Neuronal stem cell (in vitro differentiated cells): ENCODE measurements at regions not wholly inside any gene's neighbourhood (a gene's known extent, or its start where the extent isn't known, plus 50 kb on each side); places are given as distances from the start of the nearest gene placed in this dataset.
"Not testable (repeated sequence)": the region's sequence is repeated elsewhere in the genome, so short reads cannot be mapped to it uniquely, and the experiment has no call there.

Source experiments
- DNase-seq: peaks from one replicate; pipeline ENCODE4 v3.0.0-alpha.2; 2013; ENCODE audit warnings: low spot score
- H2AFZ ChIP-seq: one replicate; pipeline ENCODE4 v1.6.1; 2013; ENCODE audit warnings: mild to moderate bottlenecking, low read length, inconsistent platforms
- H2AK5ac ChIP-seq: 2 replicates; pipeline ENCODE4 v1.6.1; 2013; ENCODE audit warnings: low read depth, mild to moderate bottlenecking, inconsistent platforms, low read length, moderate library complexity, mixed read lengths
- H2BK120ac ChIP-seq: 2 replicates; pipeline ENCODE4 v1.6.1; 2013; ENCODE audit warnings: low read depth, mild to moderate bottlenecking, inconsistent platforms, low read length, moderate library complexity, mixed read lengths
- H2BK12ac ChIP-seq: one replicate; pipeline ENCODE4 v1.6.1; 2013; ENCODE audit warnings: low read length, inconsistent platforms
- H2BK15ac ChIP-seq: 2 replicates; pipeline ENCODE4 v1.6.1; 2013; ENCODE audit warnings: mild to moderate bottlenecking, low read length, inconsistent platforms, mixed read lengths
- H2BK5ac ChIP-seq: one replicate; pipeline ENCODE4 v1.6.1; 2013; ENCODE audit warnings: inconsistent platforms, mild to moderate bottlenecking, low read length, moderate library complexity
- H3K14ac ChIP-seq: one replicate; pipeline ENCODE4 v1.6.1; 2013; ENCODE audit warnings: low read length, inconsistent platforms
- H3K18ac ChIP-seq: 2 replicates; pipeline ENCODE4 v1.6.1; 2013; ENCODE audit warnings: low read length, inconsistent platforms
- H3K23ac ChIP-seq: 2 replicates; pipeline ENCODE4 v1.6.1; 2013; ENCODE audit warnings: low read depth, mild to moderate bottlenecking, mixed read lengths, low read length, inconsistent platforms; ENCODE audit not compliant: poor library complexity
- H3K27ac ChIP-seq: replicated peaks from 3 replicates; pipeline ENCODE4 v1.5.1; 2013; ENCODE audit warnings: low read length, inconsistent platforms
- H3K27me3 ChIP-seq, 3 experiments: 2 replicates each; pipeline ENCODE4 v1.6.1; 2013; ENCODE audit warnings: low read length in 3 of 3, mild to moderate bottlenecking in 2 of 3, inconsistent platforms in 1 of 3, low read depth in 1 of 3, mixed read lengths in 1 of 3, moderate library complexity in 1 of 3; ENCODE audit not compliant: control insufficient read depth in 3 of 3, insufficient read depth in 3 of 3
- H3K36me3 ChIP-seq, 2 donors: replicated peaks in 1 of 2; 2 replicates each; pipeline ENCODE4 v1.6.1; 2013; ENCODE audit warnings: low read length in 2 of 2; ENCODE audit not compliant: control insufficient read depth in 2 of 2, insufficient read depth in 2 of 2
- H3K4ac ChIP-seq: 2 replicates; pipeline ENCODE4 v1.6.1; 2013; ENCODE audit warnings: inconsistent platforms, mild to moderate bottlenecking, low read length, moderate library complexity
- H3K4me1 ChIP-seq, 2 donors: 1 replicate in 1 of 2; 2 replicates in 1 of 2; pipeline ENCODE4 v1.6.1; 2013; ENCODE audit warnings: low read length in 2 of 2, low read depth in 1 of 2; ENCODE audit not compliant: control insufficient read depth in 2 of 2, insufficient read depth in 1 of 2
- H3K4me2 ChIP-seq: one replicate; pipeline ENCODE4 v1.6.1; 2013; ENCODE audit warnings: mild to moderate bottlenecking, low read length, inconsistent platforms; ENCODE audit not compliant: insufficient read depth, poor library complexity, severe bottlenecking
- H3K4me3 ChIP-seq, 2 donors: 2 replicates each; pipeline ENCODE4 v1.5.1; 2013; ENCODE audit warnings: low read length in 2 of 2, mild to moderate bottlenecking in 2 of 2, inconsistent platforms in 1 of 2, moderate library complexity in 1 of 2
- H3K79me1 ChIP-seq: one replicate; pipeline ENCODE4 v1.6.1; 2013; ENCODE audit warnings: low read depth, mild to moderate bottlenecking, inconsistent platforms, low read length, moderate library complexity
- H3K9ac ChIP-seq: one replicate; pipeline ENCODE4 v1.6.1; 2013; ENCODE audit warnings: mild to moderate bottlenecking, low read depth, low read length, inconsistent platforms; ENCODE audit not compliant: poor library complexity
- H3K9me3 ChIP-seq, 2 donors: replicated peaks in 1 of 2; 2 replicates each; pipeline versions ENCODE3 to v1.6.1; 2013; ENCODE audit warnings: low read length in 2 of 2, mild to moderate bottlenecking in 2 of 2, inconsistent platforms in 1 of 2, low read depth in 1 of 2, mixed read lengths in 1 of 2, moderate library complexity in 1 of 2; ENCODE audit not compliant: control insufficient read depth in 2 of 2, insufficient read depth in 1 of 2
- H4K8ac ChIP-seq: one replicate; pipeline ENCODE4 v1.6.1; 2013; ENCODE audit warnings: low read depth, mild to moderate bottlenecking, inconsistent platforms, low read length, moderate library complexity
- H4K91ac ChIP-seq: one replicate; pipeline ENCODE4 v1.6.1; 2013; ENCODE audit warnings: low read length, low read depth, mild to moderate bottlenecking, inconsistent platforms; ENCODE audit not compliant: poor library complexity
- WGBS, 2 donors: extraction: QIAGEN DNeasy Blood & Tissue Kit; methylation state at CpG; one replicate each; pipeline ENCODE4 v1.1.7; 2013; ENCODE audit warnings: missing lambda C conversion rate in 2 of 2, mixed read lengths in 1 of 2; ENCODE audit not compliant: insufficient read length in 2 of 2, insufficient replicate concordance in 1 of 2; ENCODE audit errors: extremely low coverage in 2 of 2; 5-methylcytosine and 5-hydroxymethylcytosine counted together

- H3K18ac ChIP-seq, H3K9ac ChIP-seq, H3K36me3 ChIP-seq, H2BK5ac ChIP-seq, H2AFZ ChIP-seq, H3K4me2 ChIP-seq, H3K27ac ChIP-seq, H3K23ac ChIP-seq, H3K4me3 ChIP-seq, H3K27me3 ChIP-seq, H4K91ac ChIP-seq, H3K14ac ChIP-seq, H2BK12ac ChIP-seq, DNase-seq, H3K79me1 ChIP-seq, H3K4ac ChIP-seq, H2AK5ac ChIP-seq, H2BK120ac ChIP-seq, H4K8ac ChIP-seq, H2BK15ac ChIP-seq: not testable (repeated sequence)
- Histone ChIP-seq H3K9me3 (peaks cover 0 to 24% of the 10 kb centered on the region in 2 donors), H3K4me1 (peaks cover 19 to 25% of the 10 kb centered on the region in 2 donors)
- WGBS, 2 donors = no CpG with 5 or more reads among the region's 2 CpGs
Measured at GRCh38 chr1:38479662-38480061, 379.9 kb downstream of the RRAGC start.

DNA sequence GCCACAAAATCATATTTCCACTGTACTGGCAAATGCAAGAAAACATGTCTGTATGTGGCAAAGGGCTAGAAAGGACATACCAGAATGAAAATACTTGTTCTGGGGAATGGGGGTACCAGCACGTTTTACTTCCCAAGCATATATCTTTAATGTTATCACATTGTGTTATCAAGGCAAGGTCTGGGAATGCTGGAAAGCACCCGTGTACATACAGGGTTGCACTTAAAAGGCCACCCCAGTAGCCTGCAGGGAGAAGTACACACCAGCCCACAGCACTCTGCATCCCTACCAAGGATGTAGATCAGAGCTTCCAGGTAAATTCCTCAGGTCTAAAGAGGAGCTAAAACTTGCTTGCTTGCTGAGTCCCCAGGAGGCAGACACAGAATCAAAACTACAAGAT, 381.8 kb downstream of the RRAGC start:
- peaks cover 14 to 26% of the 10 kb centered on the region in 2 donors for H3K4me1 ChIP-seq
- no peak overlapping the region for H2AFZ ChIP-seq
- H3K27me3 ChIP-seq = no peaks in the 10 kb centered on the region
- no peak overlapping the region for H4K91ac ChIP-seq
- H3K36me3 ChIP-seq = no peaks in the 10 kb centered on the region
- no peak overlapping the region for H2BK120ac ChIP-seq
- no peak overlapping the region for H2BK5ac ChIP-seq
- H3K9ac ChIP-seq = no peak overlapping the region
- H2AK5ac ChIP-seq = no peak overlapping the region
- H3K4ac ChIP-seq = no peak overlapping the region
- H3K4me2 ChIP-seq = no peak overlapping the region
- no peak overlapping the region for H3K4me3 ChIP-seq
- no peaks in the 10 kb centered on the region for H3K79me1 ChIP-seq
- WGBS, 2 donors = no CpG with 5 or more reads among the region's 2 CpGs
- H2BK15ac ChIP-seq = no peak overlapping the region
- H3K18ac ChIP-seq = no peak overlapping the region
- no peak for DNase-seq
- H3K23ac ChIP-seq = no peak overlapping the region
- H4K8ac ChIP-seq = no peak overlapping the region
- peaks cover 0 to 24% of the 10 kb centered on the region in 2 donors for H3K9me3 ChIP-seq
- no peak overlapping the region for H3K14ac ChIP-seq
- no peak overlapping the region for H3K27ac ChIP-seq
- no peak overlapping the region for H2BK12ac ChIP-seq

DNA sequence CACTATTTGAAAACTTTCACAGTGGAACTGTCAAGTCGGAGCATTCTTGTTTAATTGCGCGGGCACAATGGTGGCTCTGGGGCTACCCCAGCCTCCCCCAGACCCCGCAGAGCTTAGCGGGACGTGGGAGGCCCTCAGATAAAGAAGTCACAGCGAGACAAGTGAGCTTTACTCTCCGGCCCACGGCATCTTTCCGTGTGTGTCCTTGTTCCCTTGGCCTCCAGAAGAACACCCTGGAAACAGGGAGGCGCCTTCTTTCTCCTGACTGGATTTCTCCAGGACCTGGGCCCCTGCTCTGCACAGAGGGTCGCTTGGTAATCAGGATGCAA, 382.8 kb downstream of the RRAGC start:
- H3K27me3 ChIP-seq = no peaks in the 10 kb centered on the region
- H2BK120ac ChIP-seq = no peak overlapping the region
- no peak overlapping the region for H3K4ac ChIP-seq
- H2AK5ac ChIP-seq = no peak overlapping the region
- H3K4me1 ChIP-seq = peaks cover 14 to 26% of the 10 kb centered on the region in 2 donors
- H3K18ac ChIP-seq = peak overlapping the region; percentile 32
- no peak overlapping the region for H2BK5ac ChIP-seq
- no peak overlapping the region for H4K91ac ChIP-seq
- DNase-seq = no peak
- no CpG with 5 or more reads among the region's 12 CpGs for WGBS, 2 donors
- H2BK12ac ChIP-seq = no peak overlapping the region
- no peak overlapping the region for H3K9ac ChIP-seq
- peaks cover 0 to 24% of the 10 kb centered on the region in 2 donors for H3K9me3 ChIP-seq
- H3K4me2 ChIP-seq = peak overlapping the region; percentile 50
- H3K23ac ChIP-seq = no peak overlapping the region
- H3K36me3 ChIP-seq = no peaks in the 10 kb centered on the region
- no peak overlapping the region for H3K14ac ChIP-seq
- peak overlapping the region in 1 of 2 donors; percentile 63 for H3K4me3 ChIP-seq
- no peak overlapping the region for H4K8ac ChIP-seq
- peak overlapping the region; percentile 76 for H3K27ac ChIP-seq
- H3K79me1 ChIP-seq = no peaks in the 10 kb centered on the region
- no peak overlapping the region for H2BK15ac ChIP-seq
- H2AFZ ChIP-seq = peak overlapping the region; percentile 88

DNA sequence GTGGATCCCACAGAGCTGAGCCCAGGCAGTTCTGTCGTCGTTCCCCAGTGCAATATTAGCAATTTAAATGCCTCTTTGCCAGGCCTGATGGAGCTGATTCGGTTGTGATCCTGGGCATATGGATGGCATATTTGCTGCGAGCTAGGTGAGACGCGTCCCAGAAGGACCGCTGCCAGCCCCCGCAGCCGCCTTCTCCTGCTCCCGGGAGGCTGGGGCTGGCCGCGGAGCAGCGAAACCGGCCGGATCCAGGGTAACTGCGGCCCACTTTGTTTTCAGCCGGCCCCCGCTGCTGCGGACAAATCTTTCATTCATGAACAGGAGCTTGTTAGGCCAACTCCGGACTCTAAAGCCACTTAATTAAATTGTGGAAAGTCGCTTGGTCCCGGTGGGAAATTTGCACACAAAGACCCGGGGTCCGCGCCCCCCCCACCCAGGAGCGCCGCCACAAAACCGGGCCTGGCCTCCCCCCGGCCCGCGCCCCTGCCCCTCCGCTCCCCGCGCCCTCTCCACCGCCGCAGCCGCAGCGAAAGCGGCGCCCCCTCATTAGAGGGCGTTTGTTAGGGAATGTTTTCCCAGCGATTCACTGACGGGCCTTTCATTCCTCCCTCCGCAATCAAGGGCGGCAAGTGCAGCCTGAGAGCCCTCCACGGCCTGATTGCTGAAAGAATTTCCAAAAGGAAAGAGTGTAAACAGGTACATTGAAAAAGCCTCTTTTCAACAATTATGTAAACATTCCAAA, 383.3 kb downstream of the RRAGC start:
- Histone ChIP-seq H4K8ac (no peak overlapping the region), H3K9me3 (peaks cover 0 to 24% of the 10 kb centered on the region in 2 donors), H3K14ac (no peak overlapping the region), H3K4me3 (peak overlapping the region; percentile 27 to 63), H2AK5ac (no peak overlapping the region), H3K27me3 (no peaks in the 10 kb centered on the region), H3K36me3 (no peaks in the 10 kb centered on the region), H3K23ac (no peak overlapping the region), H3K4ac (no peak overlapping the region), H2BK120ac (no peak overlapping the region), H3K27ac (peak overlapping the region; percentile 76), H2BK12ac (no peak overlapping the region), H3K79me1 (no peaks in the 10 kb centered on the region), H3K4me1 (peaks cover 14 to 26% of the 10 kb centered on the region in 2 donors), H4K91ac (no peak overlapping the region), H3K18ac (peak overlapping the region; percentile 89), H2BK5ac (no peak overlapping the region), H2BK15ac (no peak overlapping the region), H3K4me2 (peak overlapping the region; percentile 50), H3K9ac (peak overlapping the region; percentile 74), H2AFZ (peak overlapping the region; percentile 88)
- peak; percentile 83 for DNase-seq
- WGBS, 2 donors = no CpG with 5 or more reads among the region's 46 CpGs
